ENCODE measurements at regions not wholly inside any gene's neighbourhood (a gene's known extent, or its start where the extent isn't known, plus 50 kb on each side); places are given as distances from the start of the nearest gene placed in this dataset.

- TF ChIP-seq CTCF (IDR thresholded peaks at IDR 0.05; ENCODE audit: insufficient read depth, low read length, poor library complexity, severe bottlenecking) (no peak), EZH2phosphoT487 (conservative IDR thresholded peaks at IDR 0.05; ENCODE audit: low read length) (no peak)
Measured at GRCh38 chr10:90288391-90288933, 569.4 kb downstream of the HTR7 start.

Data from SU-DHL-6 (cell line).